ENCODE measurements at regions not wholly inside any gene's neighbourhood (a gene's known extent, or its start where the extent isn't known, plus 50 kb on each side); places are given as distances from the start of the nearest gene placed in this dataset.
"Not testable (repeated sequence)": the region's sequence is repeated elsewhere in the genome, so short reads cannot be mapped to it uniquely, and the experiment has no call there.

DNA sequence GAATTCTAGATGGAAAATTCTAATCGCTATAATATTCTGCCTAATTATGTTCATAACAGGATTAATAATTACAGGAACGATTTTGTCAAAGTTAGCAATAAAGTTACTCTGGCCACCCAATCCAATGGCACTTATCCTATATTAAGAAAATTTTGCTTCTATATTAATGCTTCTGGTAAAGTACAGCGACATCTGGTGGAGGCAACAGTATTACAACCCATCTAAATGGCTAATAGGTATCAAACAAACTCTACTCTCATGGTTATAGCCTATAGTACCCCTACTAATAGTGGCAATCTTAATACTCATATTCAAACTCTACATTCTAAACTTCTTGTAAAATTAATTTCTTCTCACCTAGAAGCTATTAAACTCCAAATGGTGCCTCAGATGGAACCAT lies 1084.7 kb upstream of the LRRTM1 start:
- DNase-seq, result no peak

DNA sequence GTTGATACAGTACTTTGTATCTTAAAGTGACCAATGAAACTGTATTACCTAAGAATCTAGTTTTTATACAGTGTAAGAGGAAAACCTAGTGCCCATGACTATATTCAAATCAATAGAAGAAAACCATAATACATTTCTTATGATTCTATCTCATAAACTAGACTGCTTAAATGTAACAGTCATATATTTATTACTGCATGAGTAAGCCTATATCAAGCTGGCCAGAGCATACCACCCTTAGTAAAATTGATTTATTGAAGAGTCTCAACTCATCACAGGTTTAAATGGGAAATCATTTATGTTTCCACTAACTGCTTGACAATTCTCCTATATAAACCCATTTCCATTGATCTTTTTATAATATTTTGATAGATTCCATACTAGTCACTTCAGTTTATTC lies 1059.2 kb upstream of the LRRTM1 start:
- DNase-seq, result no peak

DNA sequence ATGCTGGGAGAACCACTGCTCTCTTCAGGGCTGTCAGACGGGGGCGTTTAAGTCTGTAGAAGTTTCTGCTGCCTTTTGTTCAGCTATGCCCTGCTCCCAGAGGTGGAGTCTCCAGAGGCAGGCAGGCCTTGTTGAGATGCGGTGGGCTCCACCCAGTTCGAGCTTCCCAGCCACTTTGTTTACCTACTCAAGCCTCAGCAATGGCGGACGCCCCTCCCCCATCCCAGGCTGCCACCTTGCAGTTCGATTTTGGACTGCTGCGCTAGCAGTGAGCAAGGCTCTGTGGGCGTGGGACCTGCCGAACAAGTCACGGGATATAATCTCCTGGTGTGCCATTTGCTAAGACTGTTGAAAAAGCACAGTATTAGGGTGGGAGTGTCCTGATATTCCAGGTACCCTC lies 1057.9 kb upstream of the LRRTM1 start:
- DNase-seq, result not testable (repeated sequence)

DNA sequence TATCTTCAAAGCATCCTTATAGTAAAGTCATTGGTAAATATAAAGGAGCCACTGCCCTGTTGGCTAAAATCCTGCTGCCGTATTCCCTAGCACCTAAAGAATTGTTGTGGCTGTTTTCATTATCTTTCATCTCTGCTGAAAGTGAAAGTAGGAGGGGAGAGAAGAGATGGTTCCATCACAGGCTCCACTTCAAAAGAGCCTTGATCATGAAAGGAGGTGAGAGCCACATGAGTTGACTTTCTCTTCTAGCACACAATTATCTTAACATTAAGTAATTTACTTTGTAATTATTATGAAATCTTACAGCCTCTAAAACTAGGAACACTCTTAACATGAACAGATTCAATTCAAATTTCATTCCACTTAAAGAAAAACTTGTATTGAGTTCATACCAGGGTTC lies 1050.9 kb upstream of the LRRTM1 start:
- no peak for DNase-seq

DNA sequence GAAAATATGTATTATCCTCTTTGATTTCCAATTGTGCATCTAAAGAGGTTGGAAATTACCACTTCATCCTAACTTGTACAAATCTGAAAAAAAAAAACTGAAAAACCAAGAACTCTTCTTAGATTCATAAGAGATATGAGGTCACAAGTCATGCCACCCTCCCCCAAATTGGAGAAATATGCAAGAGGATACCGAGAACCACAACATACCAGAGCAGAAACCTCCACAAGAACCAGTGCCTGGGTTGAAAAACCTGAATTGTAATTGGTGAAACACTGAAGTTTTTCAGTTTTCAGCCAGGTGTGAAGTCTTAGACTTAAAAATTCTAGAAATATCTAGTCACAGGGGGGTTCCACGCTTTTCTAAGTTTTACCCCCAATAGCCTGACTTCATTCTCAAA lies 1029.5 kb upstream of the LRRTM1 start:
- no peak for DNase-seq

DNA sequence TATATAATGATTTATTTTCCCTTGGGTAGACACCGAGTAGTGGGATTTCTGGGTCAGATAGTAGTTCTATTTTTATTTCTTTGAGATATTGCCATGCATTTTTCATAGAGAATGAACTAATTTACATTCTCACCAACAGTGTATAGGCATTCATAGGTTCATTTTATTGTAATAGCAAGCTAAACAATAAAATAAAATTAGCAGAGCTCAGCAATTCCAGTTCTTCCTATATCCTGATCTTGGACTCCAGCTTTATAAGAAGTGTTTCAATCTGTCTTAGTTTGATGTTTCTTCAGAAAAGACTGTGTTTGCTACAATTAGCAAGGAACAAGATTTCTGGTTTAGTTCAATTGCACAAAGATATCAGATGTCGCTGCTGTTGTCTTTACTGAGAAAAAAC lies 1024.4 kb upstream of the LRRTM1 start:
- no peak for DNase-seq

DNA sequence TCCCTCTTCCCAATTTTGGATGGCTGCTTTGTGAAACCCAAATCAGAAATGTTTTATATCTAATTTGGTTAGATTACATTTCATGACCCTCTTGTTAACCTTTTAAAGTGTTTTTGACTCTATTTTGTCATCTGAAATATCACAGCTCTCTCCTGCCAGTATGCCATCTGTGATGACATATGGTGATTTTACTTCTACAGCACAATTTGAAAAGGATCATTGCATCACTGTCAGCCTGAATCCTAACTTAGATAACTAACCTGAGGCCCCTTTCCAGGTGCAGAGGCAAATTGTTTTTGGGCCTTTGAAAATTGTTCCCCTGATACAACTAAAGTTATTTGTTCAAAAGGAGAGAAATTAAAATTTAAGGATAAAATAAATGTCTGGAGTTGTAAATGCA lies 1023.4 kb upstream of the LRRTM1 start:
- DNase-seq, result no peak

DNA sequence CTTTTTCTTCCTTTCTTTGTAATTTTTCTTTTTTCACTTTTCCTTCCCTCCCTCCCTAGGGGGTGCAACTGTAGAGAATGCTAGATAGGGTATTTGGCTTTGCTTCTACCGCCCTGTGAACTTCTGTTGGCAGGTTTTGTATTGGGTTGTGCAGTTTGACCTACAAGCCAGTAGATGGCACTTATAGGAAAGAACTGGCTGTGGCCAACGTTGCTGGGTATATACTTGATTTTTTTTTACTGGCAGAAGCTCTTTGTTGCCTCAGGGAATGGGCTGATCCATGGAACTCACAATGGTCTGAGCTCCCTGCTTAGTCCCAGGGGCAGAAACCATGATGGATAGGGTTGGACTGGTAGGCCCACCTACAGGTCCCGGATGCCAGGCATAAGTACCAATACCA lies 1019.5 kb upstream of the LRRTM1 start:
- DNase-seq, result no peak

DNA sequence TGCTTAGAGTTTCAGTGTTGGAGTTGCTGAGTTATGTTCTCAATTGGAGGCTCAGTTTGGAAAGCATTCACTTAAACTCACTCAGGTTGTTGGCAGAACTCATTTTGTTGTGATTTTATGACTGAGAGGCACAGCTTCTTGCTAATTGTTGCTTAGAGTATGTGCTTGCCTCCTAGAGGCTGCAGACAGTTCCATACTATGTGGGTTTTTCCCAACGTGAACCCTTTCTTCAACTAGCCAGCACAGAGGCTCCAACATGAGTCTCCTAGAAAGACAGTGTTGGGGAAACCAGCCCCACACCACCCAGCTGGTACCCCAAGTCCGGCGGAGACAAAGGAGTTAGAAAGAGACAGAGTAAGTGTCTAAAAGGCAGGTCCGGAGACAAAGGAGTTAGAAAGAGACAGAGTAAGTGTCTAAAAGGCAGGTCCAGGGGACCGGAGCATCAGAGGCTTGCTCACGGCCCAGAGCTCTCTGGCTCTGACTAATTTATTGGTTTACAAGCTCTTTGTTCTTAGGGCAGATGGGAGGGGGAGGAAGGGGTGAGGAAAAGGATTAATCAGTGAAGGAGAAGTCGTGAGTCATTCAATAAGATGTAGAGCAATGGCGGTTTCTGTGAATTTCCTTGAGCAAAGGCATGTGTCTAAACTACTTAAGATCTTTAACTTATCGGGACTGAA lies 999.7 kb upstream of the LRRTM1 start:
- DNase-seq, result no peak

DNA sequence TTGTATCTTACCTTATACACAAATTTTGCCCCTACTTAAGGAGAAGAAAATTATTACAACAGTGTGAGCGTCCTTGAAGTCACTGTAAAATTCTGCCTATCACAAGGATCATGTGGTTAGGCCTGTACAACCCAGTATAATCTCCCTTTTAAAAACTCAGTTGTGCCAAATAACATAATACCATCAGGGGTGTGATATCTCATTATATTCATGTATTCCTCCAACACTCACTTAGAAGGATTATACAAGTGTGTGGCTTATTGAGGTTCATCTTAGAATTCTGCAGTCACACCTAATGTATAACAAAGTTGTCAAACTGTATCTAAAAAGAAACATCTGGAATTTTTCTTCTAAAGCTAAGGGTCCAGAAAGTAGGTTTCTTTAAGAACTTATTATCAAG lies 998.8 kb upstream of the LRRTM1 start:
- DNase-seq, result no peak

DNA sequence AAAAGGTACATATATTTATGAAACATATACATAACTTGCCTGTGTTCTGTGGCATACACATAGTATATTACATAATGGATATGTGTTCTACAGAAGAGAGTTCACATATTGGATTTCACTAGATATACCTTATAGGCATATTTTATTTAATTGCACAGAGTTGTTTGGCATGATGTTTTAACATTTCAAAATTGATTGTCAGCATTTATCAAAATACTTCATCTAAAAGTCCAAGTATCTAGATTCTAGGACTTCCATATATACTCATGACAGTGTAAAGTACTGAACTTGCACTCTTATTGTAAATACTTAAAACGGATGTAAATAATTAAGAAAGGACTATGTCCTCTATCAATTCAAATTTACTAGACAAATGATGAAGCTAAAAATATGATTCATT lies 995.3 kb upstream of the LRRTM1 start:
- DNase-seq, result no peak

DNA sequence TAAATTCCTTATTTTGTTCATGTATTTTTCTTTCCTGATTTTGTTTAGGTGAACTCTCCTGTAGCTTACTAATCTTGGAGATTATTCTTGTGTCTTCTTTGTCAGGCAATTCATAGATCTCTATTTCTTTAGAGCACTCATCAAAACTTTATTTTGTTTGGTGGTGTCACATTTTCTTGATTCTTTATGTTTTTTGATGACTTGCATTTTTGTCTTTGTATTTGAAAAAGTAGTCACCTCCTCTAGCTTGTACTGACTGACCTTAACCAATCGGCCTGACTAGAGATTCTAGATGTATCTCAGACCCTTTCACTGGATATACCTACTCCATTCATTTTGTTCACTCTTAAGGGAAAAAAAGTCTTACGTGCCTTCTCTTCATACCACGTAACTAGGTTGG lies 986.3 kb upstream of the LRRTM1 start:
- no peak for DNase-seq

DNA sequence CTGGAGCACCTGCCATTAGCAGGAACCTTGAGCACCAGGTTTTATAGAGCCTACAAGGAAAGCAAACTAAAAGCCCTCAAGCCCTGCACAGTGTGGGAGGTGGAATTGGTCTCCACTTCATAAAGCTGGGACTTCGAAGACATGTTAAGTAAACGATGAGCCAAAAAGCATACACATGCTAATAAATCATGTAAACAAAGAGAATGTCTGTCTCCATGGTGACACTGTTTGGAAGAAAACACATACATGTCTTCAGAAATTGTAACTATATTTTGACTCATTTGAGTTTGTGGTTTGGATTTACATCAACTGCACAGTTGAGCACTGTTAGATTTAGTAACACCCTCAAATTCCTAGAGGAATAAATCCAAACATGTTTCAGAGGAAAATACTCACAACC lies 978.5 kb upstream of the LRRTM1 start:
- DNase-seq, result no peak

DNA sequence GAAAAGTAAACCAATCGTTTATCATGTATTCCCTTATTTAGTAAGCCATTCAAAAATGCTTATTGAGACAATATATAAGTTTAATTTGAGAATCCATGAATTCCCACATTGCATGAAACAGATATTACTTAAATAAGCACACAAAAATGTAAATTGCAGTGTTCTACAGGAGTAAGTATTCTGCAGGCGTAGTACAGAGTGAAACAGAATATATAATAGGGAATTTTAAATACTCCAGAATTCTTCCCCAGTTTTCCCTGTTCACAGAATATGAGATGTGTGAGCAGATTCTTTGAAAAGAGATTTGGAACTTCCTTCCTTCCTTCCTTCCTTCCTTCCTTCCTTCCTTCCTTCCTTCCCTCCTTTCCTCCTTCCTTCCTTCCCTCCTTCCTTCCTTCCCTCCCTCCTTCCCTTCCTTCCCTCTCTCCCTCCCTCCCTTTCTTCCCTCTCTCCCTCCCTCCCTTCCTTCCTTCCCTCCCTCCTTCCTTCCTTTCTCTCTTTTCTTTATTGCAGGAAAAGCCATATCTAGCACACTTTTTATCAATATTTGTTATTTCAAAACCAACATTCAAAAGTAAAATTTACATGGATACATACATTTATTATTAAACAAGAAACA lies 977.7 kb upstream of the LRRTM1 start:
- no peak for DNase-seq

DNA sequence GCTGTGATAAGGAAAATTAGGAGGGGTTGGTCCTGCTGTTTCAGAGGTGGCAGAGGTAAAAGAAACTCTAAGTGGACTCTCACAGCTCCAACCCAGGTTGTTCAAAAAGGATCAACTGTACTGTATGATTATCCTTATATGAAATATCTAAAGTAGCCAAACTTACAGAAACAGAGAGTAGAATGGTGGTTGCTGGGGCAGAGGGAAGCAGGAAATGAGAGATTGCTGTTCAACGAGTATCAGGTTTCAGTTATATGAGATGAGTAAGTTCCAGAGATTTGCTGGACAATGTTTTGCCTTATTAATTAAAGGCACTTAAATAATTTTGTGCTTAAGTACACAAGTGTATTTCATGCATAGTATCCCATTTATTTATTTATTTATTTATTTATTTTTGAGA lies 972.0 kb upstream of the LRRTM1 start:
- DNase-seq, result no peak

DNA sequence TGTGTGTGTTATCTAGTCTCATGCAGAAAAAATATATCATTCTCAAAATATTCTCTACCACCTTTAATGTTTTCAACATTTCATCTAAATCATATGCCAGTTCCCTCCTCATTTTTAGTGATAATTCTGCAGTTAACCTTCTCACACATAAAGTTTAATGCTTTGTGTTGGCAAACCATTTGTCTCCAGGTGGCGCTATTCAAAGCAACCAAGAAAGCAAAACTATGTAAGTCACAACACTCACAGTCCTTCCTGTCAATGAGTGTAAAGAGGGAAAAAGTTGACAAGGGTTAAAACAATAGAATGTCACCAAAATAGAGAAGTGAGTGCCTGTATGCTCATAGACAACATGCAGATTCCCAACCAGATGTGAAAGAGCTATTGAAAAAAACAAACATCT lies 961.6 kb upstream of the LRRTM1 start:
- no peak for DNase-seq

DNA sequence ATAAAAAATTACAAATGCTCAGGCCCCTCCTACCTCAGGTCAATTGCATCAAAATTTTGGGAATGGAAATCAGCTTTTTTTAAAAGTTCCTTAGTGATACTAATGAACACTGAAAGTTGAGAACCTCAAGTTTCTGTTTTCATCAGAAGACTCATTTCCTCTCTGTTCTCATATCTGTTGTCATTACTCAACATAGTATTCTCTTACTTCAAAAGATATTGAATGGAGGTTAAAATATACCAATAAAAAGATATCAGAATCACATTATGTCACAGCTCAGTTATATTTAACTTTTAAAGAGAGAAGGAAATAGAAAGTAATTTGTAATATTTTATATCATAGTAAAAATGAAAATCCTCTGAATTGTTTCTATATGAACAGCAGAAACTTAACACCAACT lies 959.4 kb upstream of the LRRTM1 start:
- DNase-seq, result no peak

DNA sequence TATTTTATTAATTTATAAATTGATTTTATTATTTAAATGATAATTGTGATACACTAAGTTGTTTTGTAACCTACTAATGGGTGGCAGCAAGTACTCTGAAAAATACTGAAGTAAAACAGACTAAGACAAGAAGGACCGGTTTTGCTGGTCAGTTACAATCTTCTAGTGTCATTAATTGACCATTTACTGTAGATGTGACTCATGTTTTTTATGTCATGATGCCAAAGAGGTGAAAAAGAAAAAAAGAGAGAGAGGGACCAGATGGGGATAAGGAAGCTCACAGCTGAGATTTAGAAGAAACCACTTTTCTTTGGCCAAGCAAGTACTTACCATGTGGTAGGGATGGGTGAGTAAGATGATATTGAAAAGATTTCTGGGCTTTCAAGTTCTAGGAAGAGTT lies 955.8 kb upstream of the LRRTM1 start:
- no peak for DNase-seq

DNA sequence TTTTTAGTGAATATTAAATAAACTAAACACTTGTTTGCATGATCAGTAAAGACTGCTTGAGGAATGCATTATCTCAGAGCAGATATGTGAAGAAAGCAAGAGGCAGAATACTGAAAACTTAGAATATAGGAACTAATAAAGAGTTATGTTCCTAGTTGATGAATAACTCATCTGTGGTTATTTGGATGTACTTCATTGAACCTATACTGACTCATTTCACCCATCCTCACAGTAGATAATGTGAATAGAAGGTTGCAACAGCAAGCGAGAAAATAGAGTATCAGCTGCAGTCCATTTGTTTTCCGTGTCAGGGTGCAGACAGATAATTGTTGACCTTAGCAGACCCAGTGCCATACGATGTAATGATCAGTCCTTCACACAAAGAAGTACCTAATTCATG lies 945.7 kb upstream of the LRRTM1 start:
- DNase-seq, result no peak

DNA sequence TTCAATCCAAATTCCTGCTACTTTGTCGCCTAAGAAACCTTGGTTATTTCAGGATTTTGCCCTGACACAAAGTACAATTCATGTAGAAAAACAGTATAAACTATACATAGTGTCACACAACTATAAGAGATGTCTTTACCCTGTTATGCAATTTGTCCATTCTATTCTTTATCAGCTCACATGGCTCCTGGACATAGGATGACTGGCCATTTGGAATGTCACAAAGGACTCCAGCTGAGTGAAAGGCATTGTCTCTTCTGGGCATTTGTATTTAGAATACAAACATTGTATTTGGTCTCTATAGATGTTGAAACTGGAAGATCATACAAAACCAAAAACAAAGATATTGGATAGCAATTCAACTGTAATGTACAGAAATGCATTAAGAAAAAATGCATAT lies 944.6 kb upstream of the LRRTM1 start:
- DNase-seq, result no peak

DNA sequence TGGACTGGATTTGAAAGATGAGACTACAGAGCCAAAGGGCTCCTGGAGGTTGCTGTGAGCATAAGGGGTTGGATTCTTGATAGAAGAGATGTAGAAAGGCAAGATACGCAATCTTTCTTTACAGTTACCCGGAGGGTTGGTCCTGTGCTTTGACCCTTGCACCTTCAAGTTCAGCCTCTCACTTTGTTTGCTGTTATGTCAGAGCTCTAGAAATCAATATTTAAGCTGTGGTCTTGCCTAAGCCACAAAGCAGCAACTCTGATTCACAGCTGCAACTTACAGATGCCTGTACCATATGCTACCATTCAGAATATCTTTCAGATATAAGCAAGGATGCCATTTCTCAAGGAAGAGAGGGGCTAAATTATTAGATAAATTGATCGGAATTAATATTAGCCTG lies 943.1 kb upstream of the LRRTM1 start:
- no peak for DNase-seq

DNA sequence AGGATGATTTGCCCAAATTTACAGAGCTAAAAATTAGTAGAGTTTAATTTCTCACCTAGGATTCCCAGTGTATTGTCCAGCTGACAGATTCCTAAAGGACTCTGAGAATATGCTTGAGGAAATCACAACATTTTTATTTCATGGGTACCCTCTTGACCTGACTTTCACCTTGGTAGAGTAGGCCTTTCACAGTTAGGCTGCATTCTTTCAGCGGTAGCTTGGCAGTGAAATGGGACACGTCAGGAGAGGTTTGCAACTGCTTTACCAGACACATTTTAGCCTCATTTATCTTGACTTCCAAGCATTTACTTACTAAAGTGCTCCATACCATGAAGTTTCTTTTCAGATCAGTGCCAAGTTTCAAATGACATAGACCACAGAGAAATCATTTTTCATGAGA lies 937.9 kb upstream of the LRRTM1 start:
- DNase-seq, result no peak

DNA sequence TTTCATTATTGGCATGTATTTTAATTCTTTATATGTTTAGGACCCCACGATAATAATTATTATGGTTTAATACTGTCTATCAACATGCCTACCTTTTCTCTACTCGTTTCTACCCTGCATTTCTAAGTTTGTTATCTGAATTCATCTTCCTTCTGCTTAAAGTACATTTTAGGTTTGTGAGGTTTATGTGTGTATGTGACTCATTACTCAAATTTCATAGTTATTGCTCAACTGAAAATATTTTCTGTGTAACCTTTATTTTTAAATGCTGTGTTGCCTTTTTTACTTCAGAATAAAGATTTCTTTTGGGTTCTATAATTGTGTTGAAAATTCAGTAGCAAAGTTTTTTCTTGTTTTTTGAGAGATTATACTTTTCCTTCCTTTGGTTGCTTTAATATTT lies 933.9 kb upstream of the LRRTM1 start:
- DNase-seq, result no peak

DNA sequence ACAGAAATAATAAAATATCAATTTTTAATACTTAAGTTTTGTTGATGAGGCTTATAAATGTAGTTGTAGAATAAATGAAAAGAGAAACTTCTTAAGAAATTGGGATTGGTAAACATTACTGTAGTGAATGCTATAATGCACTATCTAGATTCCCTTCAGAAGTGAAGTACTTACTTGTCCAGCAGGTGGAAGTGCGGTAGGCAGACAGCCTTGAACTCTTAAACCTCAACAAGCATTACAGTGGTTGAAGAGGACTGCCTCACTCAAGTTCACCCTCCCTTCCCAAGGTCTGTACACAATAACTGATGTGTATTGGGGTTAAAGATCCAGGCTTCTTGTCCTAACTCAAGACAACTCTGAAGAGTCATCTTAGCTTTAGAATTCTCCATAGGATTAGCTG lies 931.0 kb upstream of the LRRTM1 start:
- DNase-seq, result no peak

DNA sequence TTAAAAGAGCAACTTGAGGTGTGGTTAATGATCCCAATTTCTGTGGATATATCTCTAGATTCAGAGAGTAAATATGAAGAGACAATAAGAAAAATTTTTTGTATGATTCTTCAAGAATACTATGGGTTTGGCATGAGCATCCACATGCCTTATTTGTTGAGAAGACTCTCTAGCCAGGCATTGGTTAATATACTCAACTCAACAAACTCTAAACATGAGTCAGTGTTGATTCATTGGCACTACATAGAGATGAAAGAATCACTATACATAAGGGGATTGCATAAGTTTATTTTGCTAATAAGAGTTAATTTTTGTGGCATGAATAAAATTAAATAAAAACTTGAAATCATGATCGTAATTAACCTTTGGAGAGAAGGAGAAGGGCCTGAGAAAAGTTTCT lies 930.2 kb upstream of the LRRTM1 start:
- no peak for DNase-seq
